ENCODE measurements at regions not wholly inside any gene's neighbourhood (a gene's known extent, or its start where the extent isn't known, plus 50 kb on each side); places are given as distances from the start of the nearest gene placed in this dataset.

DNA sequence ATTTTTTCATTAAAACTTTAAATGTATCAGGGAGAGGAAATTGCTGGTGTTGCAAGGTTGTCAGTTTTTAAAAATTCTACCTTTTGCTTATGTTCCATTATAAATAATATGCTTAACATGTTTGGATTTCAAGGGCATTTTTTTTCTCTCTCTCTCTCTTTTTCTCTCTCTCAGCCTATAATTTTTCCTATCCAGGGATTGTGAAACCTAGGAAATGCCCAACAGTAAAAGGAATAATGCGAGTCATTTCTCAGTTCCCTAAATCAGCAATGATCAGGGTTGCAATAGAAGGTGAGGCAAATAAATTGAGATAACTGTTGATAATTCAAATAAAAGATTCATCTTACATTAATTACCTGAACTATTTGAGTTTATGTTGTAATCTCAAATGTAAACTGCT is 53.2 kb upstream of the IFNGR1 start:
- H3K4me1 ChIP-seq, result peaks cover 0 to 14% (median 0%) of the 10 kb centered on the region in 12 donors
- no peak for ATAC-seq
- H3K27me3 ChIP-seq, result no peaks in the 10 kb centered on the region
- TF ChIP-seq, protein P1, sequence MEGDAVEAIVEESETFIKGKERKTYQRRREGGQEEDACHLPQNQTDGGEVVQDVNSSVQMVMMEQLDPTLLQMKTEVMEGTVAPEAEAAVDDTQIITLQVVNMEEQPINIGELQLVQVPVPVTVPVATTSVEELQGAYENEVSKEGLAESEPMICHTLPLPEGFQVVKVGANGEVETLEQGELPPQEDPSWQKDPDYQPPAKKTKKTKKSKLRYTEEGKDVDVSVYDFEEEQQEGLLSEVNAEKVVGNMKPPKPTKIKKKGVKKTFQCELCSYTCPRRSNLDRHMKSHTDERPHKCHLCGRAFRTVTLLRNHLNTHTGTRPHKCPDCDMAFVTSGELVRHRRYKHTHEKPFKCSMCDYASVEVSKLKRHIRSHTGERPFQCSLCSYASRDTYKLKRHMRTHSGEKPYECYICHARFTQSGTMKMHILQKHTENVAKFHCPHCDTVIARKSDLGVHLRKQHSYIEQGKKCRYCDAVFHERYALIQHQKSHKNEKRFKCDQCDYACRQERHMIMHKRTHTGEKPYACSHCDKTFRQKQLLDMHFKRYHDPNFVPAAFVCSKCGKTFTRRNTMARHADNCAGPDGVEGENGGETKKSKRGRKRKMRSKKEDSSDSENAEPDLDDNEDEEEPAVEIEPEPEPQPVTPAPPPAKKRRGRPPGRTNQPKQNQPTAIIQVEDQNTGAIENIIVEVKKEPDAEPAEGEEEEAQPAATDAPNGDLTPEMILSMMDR (IDR thresholded peaks at IDR 0.05), result no peak
- TF ChIP-seq POLR2A (IDR thresholded peaks at IDR 0.05), result no peak
- 77 to 97% (median 85%) methylated on average over 1 of the region's 1 CpG for WGBS, 4 donors
- H3K36me3 ChIP-seq, result no peaks in the 10 kb centered on the region
- DNase-seq, result no peak
- H3K4me3 ChIP-seq, result no peak overlapping the region
- H3K27ac ChIP-seq, result no peak overlapping the region
- intact Hi-C loops (cut with DNase I), result loop anchor here in 9 of 10 donors (2.0 to 10.0 kb wide), 10 partner anchors 40 to 372 kb away; no protein-coding TSS in a partner anchor
- no peaks in the 10 kb centered on the region for H3K9me3 ChIP-seq

DNA sequence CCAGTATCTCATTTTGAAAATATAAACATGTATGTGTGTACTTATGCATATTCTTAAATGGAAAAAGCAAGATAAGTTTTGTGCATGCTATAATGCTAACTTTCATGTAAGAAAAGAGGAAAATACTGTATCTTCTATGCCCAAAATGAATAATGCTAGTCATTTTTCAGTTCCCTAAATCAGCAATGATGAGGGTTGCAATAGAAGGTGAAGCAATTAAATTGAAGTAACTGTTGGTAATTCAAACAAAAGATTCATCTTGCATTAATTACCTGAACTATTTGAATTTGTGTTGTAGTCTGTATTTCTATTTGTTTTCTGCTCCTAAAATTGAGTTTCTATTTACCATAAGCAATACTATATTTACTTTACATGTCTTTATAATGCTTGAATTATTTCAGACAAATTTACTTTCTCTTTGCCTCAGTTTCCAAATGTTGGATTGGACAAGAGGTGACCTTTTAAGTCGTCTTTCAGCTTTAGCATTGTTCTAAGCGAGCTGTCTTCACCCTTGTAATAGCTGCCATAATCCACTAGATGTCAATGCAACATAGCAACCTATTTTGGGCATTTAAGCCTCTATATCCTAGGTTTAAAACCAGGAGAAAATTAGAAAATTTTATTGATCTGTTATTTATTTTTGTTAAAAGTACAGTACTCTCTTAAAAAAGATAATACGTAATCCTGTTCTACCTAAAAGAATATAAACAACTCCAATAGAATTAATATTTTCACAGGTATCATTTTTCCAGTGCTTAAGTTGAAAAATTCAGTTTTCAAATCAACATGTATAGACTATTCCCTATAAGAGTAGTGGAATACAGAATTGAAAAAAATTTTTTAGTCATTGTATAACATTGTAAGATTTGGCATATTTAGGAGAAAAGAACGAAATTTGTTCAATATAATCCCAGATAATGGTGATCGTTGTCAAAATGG is 52.3 kb upstream of the IFNGR1 start:
- Histone ChIP-seq H3K27ac (no peak overlapping the region), H3K27me3 (no peaks in the 10 kb centered on the region), H3K4me1 (peaks cover 0 to 14% (median 0%) of the 10 kb centered on the region in 12 donors), H3K36me3 (no peaks in the 10 kb centered on the region), H3K9me3 (no peaks in the 10 kb centered on the region), H3K4me3 (no peak overlapping the region)
- no peak for DNase-seq
- 36 to 41% (median 37%) methylated on average over 5 of the region's 5 CpGs for WGBS, 4 donors
- peak in 3 of 4 donors; percentile 57 to 85 (median 73) for ATAC-seq
- intact Hi-C loops (cut with DNase I), result loop anchor here (1.0 to 10.0 kb wide), 15 partner anchors 41 to 373 kb away; no protein-coding TSS in a partner anchor
- no peak for TF ChIP-seq POLR2A (IDR thresholded peaks at IDR 0.05)
- TF ChIP-seq, protein P1 (IDR thresholded peaks at IDR 0.05), result peak; percentile 78 to 96 (median 92)

DNA sequence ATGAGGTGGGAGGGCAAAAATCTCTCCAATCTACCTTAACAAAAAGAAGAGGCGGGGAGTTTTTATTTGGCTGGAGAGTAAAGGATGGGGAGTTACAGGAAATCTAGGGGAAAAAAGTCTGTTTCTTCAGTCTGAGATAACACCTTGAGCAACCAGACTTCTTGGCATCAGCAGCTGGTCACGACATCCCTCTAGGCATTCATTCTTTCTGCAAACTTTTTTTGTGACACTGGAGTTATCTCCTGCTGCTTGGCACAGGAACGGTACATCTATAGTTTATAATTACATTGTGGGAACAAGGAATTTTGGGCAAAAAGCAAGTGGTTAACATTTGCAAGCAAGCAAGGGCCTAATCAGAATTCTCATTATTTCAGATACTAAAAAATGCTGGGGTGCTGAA is 50.6 kb upstream of the IFNGR1 start:
- intact Hi-C loops (cut with DNase I), result loop anchor here (2.0 to 10.0 kb wide), 14 partner anchors 42 to 375 kb away; no protein-coding TSS in a partner anchor
- no peak for ATAC-seq
- Histone ChIP-seq H3K4me1 (peaks cover 0 to 18% (median under 1%) of the 10 kb centered on the region in 12 donors), H3K4me3 (no peak overlapping the region), H3K27ac (no peak overlapping the region), H3K27me3 (no peaks in the 10 kb centered on the region), H3K9me3 (peaks cover 0 to 4% (median 0%) of the 10 kb centered on the region in 12 donors), H3K36me3 (no peaks in the 10 kb centered on the region)
- TF ChIP-seq POLR2A (IDR thresholded peaks at IDR 0.05), result no peak
- TF ChIP-seq, protein P1 (IDR thresholded peaks at IDR 0.05), result no peak
- WGBS, 4 donors, result 60 to 72% (median 65%) methylated on average over 3 of the region's 3 CpGs
- DNase-seq, result no peak

DNA sequence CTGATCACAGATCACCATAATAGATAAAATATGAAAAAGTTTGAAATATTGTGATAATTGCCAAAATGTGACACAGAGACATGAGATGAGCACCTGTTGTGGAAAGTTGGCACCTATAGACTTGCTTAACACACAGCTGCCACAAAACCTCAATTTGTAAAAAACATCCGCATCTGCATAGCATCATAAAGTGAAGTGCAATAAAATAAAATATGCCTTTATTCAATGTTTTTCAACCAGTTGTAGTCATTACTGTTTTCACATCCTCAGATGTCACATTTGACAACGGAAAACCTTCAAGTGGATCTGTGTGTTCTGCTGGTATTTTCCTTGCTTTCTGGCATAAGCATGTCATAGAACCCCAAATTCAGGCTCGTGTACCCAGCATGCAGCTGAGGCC is 50.2 kb upstream of the IFNGR1 start:
- Histone ChIP-seq H3K4me3 (no peak overlapping the region), H3K36me3 (no peaks in the 10 kb centered on the region), H3K4me1 (peaks cover 0 to 18% (median under 1%) of the 10 kb centered on the region in 12 donors), H3K9me3 (peaks cover 0 to 9% (median 0%) of the 10 kb centered on the region in 12 donors), H3K27me3 (no peaks in the 10 kb centered on the region), H3K27ac (no peak overlapping the region)
- DNase-seq (no peak), ATAC-seq (no peak)
- intact Hi-C loops (cut with DNase I), result loop anchor here in 3 of 10 donors (5.0 kb wide), 3 partner anchors 167 to 373 kb away; no protein-coding TSS in a partner anchor
- WGBS, 4 donors, result 86 to 92% (median 89%) methylated on average over 3 of the region's 3 CpGs
- no peak for TF ChIP-seq POLR2A (IDR thresholded peaks at IDR 0.05)
- TF ChIP-seq, protein P1 (IDR thresholded peaks at IDR 0.05), result no peak
